HG03521 (cell line): ENCODE measurements at regions not wholly inside any gene's neighbourhood (a gene's known extent, or its start where the extent isn't known, plus 50 kb on each side); places are given as distances from the start of the nearest gene placed in this dataset.

Experiments
- ATAC-seq: cut with Tn5 transposase; IDR thresholded peaks from one replicate; pipeline ENCODE4 v1.9.1; 2021; ENCODE audit warnings: mild to moderate bottlenecking, moderate library complexity; ENCODE audit not compliant: unreplicated experiment

- ATAC-seq, result no peak
Measured at GRCh38 chr4:189062047-189062820, 878.4 kb upstream of the FRG1 start.

DNA sequence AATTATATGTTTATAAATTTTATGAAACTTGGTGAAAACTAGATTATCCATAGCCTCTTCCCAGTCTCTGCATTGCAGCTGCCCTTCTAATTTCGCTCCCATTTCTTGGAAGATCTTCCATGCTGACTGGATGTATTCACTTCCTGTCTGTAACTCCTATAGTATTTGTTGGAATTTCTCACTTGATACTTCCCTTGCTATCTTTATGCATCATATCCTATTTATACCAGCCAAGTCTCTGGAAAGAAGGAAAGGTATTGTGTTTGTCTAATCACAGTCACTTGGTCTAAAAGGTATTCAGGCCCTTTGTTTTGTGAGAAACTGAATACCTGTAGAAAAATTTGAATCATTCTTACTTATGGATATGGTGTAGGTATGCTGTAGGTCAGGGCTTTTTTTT lies 870.9 kb upstream of the FRG1 start:
- ATAC-seq, result no peak

DNA sequence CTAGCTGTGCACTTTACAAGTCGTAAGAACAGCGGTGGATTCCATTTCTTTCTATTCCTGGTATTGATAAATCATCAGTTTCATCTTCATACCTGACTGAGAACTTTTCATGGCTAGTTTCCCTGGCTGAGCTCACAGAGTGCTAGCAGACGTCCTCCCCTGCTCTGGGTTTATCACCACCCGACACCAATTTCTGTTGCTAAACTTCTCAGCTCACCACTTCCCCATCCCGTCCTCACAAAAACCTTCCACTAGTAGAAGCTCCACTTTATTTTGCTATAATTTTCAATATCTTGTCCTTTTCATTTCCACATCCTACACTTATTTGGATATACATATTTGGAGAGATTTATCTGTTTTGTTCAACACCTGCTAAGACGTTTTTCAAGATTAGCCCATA lies 869.4 kb upstream of the FRG1 start:
- no peak for ATAC-seq

GRCh38 chr4:189073739-189074138 lies 866.9 kb upstream of the FRG1 start:
- ATAC-seq, result no peak

DNA sequence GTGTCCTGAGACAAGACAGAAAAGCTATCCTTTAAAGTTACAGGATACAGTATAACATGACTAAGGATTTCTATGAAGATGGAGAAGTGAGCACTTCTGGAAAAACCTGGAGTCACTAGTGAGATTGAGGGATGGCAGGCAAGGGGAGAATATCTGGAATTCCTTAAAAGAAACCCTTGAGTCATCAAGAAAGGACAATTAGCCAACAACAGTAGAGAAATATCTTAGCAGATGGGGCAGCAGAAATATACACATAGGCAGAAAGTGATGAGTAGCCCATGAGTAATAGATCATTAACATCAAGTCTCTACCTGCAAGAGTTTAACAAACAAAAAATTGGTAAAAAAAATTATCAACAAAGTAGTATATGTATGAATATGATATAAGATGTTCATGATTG lies 858.8 kb upstream of the FRG1 start:
- no peak for ATAC-seq

DNA sequence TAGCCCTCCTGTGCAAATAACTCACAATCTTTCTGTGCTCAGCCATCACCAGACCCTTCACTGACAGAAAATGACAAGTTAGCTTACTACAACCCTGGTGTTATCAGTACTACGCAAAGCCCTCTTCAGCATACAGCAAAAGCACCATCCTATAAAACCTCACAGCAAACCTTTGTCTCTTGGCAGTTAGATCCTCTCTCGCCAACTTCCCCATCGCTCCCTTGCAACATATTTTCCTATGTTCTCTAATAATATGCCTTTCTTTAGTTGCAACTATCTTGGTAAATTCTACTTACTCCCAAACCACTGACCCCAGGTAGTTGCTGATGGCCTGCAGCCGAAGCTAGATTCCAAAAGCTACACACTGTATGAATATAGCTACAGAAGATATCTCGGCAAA lies 856.9 kb upstream of the FRG1 start:
- ATAC-seq, result no peak

GRCh38 chr4:189084671-189085070 lies 856.0 kb upstream of the FRG1 start:
- no peak for ATAC-seq

DNA sequence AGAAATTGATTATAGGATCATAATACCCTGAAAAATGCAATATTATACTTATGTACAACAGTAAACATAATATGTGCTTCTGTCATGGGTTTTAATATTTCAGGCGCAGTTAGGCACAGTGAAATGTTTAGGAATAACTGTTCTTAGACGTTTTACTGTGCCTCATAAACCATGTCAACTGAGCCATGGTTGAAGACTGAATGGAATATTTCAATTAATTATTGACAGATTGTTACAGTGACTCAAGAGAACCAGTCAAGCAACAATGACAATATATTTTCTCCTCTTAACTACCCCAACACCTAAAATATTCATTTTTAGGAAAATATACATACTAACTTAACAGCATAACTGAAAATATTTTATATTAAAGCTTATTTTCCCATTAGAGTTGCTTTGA lies 852.7 kb upstream of the FRG1 start:
- no peak for ATAC-seq

DNA sequence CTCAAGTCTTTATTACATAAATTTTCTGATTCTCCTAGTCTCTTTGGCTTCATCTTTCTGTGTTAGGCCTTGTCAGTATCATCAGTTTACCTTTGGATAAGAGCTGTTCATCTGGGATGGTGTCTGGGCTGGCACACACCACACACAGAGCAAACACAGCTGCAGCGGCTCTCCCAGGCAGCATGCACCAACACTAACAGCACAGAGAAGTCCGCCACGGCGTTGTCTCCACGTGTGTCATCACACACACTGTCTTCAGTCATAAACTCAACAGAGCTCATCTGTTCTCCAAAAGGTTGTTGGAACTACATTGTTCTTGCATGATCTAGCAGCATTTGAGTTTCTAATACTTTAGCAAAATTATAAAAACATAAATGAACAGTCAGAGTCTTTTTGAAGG lies 851.9 kb upstream of the FRG1 start:
- ATAC-seq, result no peak

DNA sequence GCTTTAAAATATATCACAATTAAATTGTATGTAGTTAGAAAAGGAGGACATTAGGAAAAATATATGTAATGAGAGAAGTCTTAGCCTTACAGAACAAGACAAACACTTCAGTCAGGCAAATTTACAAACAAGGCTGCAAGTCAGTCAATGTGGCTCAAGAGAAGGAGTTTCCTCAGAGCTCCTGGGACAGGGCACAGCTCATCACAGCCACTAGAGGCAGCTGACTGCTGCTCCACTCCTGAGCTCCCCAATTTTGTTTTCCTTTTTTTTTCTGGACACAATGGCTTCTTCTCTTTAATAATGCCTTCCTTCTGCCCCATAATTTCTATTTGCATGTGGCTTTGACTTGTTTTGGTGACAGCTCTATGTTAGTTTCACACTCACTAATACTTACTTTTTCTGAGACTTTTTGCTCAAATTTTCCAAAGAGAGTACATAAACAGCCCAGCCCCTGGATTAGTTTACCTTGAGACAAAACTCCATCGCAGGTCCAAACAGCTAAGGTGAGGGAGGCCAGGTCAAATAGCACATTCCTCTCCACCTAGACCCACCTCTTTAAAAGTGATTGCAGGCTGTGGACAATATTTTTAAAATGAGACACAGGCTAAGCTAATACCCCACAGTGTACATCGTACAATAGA lies 850.4 kb upstream of the FRG1 start:
- ATAC-seq, result no peak

DNA sequence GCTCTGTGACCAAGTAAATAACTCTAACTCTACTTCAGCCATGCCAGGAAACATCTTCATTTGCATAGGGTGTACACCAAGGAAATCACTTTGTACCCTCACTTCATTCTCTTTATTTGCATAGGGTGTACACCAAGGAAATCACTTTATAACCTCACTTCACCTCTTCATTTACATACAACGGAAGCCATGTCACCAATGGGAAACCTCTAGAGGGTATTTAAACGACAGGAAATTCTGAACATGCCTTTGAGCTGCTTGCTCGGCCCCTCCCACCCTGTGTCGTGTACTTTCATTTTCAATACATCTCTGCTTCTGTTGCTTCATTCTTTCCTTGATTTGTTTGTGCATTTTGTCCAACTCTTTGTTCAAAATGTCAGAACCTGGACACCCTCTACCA lies 848.1 kb upstream of the FRG1 start:
- no peak for ATAC-seq

GRCh38 chr4:189096108-189096507 lies 844.6 kb upstream of the FRG1 start:
- ATAC-seq, result no peak

DNA sequence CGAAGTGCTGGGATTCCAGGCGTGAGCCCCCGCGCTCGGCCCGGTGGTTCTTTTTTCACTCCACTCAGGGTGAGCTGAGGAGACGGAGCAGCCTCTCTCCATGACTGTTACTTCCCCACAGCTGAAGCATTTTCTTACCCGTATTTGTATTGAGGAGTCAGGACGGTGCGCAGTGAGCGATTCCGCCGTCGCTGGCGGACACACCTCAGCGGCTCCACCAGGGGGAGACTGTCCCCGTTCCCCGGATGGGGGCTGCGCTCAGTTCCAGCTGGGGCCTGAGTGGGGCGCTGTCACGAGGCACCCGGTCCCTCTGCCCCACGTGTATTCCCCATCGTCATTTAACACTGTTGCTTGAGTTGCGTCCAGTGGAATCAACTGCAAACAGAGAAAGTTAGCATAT lies 844.0 kb upstream of the FRG1 start:
- ATAC-seq, result no peak

GRCh38 chr4:189098932-189099696 lies 841.6 kb upstream of the FRG1 start:
- no peak for ATAC-seq

DNA sequence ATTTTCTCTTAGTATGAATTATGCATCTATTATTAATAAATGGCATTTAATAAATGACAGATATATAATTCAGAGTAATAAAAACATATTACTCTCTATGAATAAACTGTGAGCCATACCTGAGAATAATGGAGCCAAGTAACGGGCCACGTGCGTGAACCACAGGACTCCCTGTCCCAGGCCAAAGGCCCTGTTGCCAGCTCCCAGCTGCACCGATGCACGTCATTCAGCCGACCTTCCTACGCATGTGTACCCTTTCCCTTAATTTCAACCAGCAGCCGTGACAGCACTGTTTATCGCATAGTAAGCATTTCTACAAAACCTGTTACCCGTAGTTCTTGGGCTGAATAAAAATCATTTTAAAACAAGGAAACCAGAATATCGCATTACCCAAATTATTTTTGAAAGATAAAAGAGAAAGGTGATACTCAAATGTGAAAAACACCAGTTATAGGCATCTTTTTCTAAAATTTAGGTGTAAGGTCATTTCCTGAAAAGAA lies 827.2 kb upstream of the FRG1 start:
- no peak for ATAC-seq

DNA sequence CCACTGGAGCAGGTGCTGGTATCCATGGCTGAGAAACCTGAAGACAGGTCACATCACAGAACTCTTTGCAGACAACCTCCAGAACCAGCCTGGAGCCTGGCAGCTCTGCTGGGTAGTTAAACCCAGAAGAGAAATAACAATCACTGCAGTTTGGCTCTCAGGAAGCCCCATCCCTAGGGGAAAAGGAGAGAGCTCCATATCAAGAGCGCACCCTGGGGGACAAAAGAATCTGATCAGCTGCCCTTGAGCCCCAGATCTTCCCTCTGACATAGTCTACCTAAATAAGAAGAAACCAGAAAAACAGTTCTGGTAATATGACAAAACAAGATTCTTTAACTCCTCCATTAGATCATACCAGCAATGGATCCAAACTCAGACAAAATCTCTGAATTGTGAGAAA lies 823.2 kb upstream of the FRG1 start:
- no peak for ATAC-seq

DNA sequence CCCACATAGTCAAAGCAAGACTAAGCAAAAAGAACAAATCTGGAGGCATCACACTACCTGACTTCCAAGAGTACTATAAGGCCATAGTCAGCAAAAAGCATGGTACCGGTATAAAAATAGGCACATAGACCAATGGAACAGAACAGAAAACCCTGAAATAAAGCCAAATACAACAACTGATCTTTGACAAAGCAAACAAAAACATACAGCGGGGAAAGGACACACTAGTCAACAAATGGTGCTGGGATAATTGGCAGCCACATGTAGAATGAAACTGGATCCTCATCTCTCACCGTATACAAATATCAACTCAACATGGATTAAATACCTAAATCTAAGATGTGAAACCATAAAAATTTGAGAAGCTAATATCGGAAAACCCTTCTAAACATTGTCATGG lies 819.3 kb upstream of the FRG1 start:
- ATAC-seq, result no peak

DNA sequence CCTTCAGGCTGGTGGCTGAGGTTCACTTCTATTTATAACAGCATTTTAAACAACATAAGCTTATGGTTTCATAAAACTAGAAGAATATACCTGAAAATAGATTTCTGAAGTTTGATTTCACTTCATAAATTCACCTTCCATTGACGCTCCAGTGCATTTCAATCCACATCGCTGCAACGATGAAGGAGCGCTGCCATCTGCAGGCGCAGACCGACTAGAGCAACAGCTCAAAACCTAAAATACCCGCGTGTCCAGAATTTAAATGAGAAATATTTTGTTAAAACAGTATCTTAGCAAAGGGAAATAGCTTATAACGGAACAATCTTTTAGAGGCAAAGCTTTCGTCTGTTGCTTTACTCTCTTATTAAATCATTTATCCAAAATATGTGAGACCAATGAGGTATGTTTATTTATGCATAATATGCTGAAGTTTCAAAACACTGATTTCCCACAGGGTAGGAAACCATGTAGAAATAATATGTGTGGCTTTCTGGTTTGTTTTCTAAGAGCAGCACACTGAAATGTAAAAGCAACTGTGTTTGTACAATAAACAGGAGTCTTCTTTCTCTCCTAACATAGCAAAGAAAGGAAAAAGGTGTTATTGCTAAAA lies 816.4 kb upstream of the FRG1 start:
- ATAC-seq, result no peak

DNA sequence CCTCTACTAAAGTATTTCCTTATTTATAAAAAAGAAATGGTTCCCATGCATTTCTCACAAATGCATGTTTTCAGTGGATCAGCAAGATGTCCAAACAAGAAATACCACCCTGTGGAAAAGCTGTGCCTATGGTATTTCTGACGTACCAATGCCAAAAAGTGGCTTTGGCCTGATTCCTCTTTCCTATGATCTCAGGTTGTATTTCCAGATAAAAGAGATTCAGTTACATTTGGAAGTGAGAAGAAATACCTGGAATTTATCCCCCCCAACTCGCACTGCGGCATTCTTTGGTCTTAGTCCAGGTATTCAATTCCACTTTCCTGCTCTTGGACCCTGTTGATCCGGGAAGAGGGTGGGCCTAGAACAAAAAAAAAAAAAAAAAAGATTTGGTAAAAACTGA lies 815.9 kb upstream of the FRG1 start:
- no peak for ATAC-seq

- ATAC-seq, result no peak
Measured at GRCh38 chr4:189126040-189126439, 814.6 kb upstream of the FRG1 start.

GRCh38 chr4:189128341-189128740 lies 812.3 kb upstream of the FRG1 start:
- ATAC-seq, result no peak
